ENCODE measurements at regions not wholly inside any gene's neighbourhood (a gene's known extent, or its start where the extent isn't known, plus 50 kb on each side); places are given as distances from the start of the nearest gene placed in this dataset.
"Not testable (repeated sequence)": the region's sequence is repeated elsewhere in the genome, so short reads cannot be mapped to it uniquely, and the experiment has no call there.

DNA sequence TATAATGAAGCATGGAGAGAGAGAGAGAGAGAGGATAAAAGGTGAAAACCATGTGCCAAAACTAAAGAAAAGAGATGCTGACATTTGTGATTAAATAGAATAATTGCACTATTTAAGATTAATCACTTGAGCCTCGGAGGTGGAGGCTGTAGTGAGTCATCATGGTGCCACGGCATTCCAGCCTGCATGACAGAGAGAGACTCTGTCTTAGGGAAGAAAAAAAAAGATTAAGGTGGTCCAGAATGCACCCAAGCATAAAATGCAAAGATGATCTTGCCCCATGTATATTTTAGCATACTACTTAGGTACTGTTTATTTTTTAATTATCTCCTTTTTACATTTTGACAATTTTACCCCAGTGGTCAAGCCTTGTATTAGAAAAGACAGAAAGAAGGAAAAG is 742.5 kb downstream of the SPATA31A1 start:
- POLR2A ChIA-PET; H3K27me3 Mint-ChIP-seq; DNase-seq; H3K4me1 Mint-ChIP-seq; H3K27ac Mint-ChIP-seq; H3K27me3 ChIP-seq (replicated peaks in 1 of 2; ENCODE audit: control insufficient read depth in 2 of 2, extremely low read depth in 1 of 2, insufficient read depth in 2 of 2, low read length in 1 of 2); H3K36me3 ChIP-seq (ENCODE audit: control insufficient read depth in 2 of 2, extremely low read depth in 1 of 2, insufficient read depth in 1 of 2, low read length in 1 of 2); H3K4me3 ChIP-seq (ENCODE audit: control insufficient read depth in 1 of 2, extremely low read depth in 1 of 2, low read length in 1 of 2); H3K9me3 Mint-ChIP-seq; ATAC-seq (replicated peaks in 1 of 4); H3K36me3 Mint-ChIP-seq; CTCF ChIA-PET; H3K9me3 ChIP-seq; H3K27ac ChIP-seq (ENCODE audit: low read length); H3K4me3 Mint-ChIP-seq; H3K4me1 ChIP-seq (ENCODE audit: control insufficient read depth in 1 of 2, extremely low read depth in 1 of 2, insufficient read depth in 2 of 2, low read length in 2 of 2): not testable (repeated sequence)
- no CpG with 5 or more reads among the region's 2 CpGs for WGBS (ENCODE audit: insufficient coverage)

DNA sequence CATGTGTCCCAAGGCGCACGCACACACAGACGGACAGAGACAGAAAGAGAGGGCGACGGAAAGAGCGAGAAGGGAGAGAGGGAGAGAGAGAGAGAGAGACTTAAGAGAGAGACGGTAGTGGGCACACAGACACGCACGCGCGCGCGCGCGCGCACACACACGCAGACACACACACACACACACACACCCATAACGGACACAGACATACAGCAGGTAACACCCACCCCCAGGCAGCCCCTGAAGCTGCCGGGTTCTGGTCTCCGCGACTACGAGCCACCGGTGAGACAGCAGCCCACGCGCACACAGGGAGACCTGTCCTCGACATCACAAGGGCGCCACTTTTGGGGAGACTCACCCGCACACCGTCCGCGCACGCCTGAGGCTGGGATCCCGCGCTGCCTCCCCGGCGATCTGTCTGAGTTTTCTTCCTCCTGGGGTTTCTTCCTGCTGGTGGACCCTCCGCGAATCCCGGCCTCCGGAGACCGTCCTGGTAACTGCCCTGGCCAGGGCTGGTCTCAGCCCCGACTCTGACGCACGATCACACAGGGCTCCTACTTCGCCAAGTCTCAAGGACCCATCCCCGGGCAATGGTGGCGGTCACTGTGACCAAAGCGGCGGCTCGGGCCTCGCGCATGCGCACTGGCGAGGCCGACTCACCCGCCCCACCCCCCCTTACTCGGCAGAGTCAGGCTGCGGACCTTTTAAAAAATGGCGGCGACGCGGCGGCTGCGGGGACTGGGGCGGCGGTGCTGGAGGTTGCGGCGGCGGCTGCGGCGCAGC is 750.7 kb downstream of the SPATA31A1 start:
- not testable (repeated sequence) for H3K27ac ChIP-seq (ENCODE audit: low read length)
- H3K4me3 ChIP-seq (ENCODE audit: control insufficient read depth in 1 of 2, extremely low read depth in 1 of 2, low read length in 1 of 2) = peak overlapping the region in 1 of 2 donors; percentile 15

GRCh38 chr9:40106783-40107248 is 751.3 kb downstream of the SPATA31A1 start:
- peak in 3 of 35 experiments; percentile 2 to 17 (median 6) for DNase-seq
- H3K4me3 ChIP-seq (ENCODE audit: control insufficient read depth in 1 of 2, extremely low read depth in 1 of 2, low read length in 1 of 2) = not testable (repeated sequence)

More for the DNA sequence above, 750.7 kb downstream of the SPATA31A1 start:
- WGBS (ENCODE audit: insufficient coverage) = no CpG with 5 or more reads among the region's 71 CpGs
- ATAC-seq (replicated peaks in 1 of 4) (peak; percentile 46 to 80 (median 64)), DNase-seq (peak in 28 of 35 experiments; percentile 0 to 65 (median 28))
- H3K27me3 ChIP-seq (replicated peaks in 1 of 2; ENCODE audit: control insufficient read depth in 2 of 2, extremely low read depth in 1 of 2, insufficient read depth in 2 of 2, low read length in 1 of 2); H3K4me1 ChIP-seq (ENCODE audit: control insufficient read depth in 1 of 2, extremely low read depth in 1 of 2, insufficient read depth in 2 of 2, low read length in 2 of 2); CTCF ChIA-PET; H3K36me3 Mint-ChIP-seq; H3K4me1 Mint-ChIP-seq; H3K9me3 ChIP-seq; POLR2A ChIA-PET; H3K36me3 ChIP-seq (ENCODE audit: control insufficient read depth in 2 of 2, extremely low read depth in 1 of 2, insufficient read depth in 1 of 2, low read length in 1 of 2); H3K27me3 Mint-ChIP-seq; H3K9me3 Mint-ChIP-seq: not testable (repeated sequence)
- peak overlapping the region; percentile 72 to 90 for H3K27ac Mint-ChIP-seq
- H3K4me3 Mint-ChIP-seq = peak overlapping the region; percentile 70 to 89 (median 83)

DNA sequence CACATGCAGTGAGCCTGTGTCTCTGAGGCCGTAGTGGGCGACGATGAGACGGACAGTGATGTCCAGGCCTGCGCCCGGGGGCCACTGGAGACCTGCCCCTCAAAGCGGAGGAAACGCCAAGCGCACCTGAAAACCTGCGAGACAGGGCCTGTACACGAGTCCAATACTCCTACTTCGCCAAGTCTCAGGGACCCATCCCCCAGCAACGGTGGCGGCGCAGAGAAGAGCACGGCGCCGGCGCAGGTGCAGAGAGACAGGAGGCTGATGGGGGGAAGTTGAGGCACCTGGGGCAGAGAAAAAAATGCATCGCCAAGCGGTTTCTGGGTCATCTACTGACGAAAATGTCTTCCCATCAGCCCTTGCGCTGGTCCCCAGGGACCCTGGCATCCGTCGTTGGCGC is 751.8 kb downstream of the SPATA31A1 start:
- DNase-seq; H3K27ac Mint-ChIP-seq; CTCF ChIA-PET; H3K4me1 ChIP-seq (ENCODE audit: control insufficient read depth in 1 of 2, extremely low read depth in 1 of 2, insufficient read depth in 2 of 2, low read length in 2 of 2); POLR2A ChIA-PET; H3K27me3 ChIP-seq (replicated peaks in 1 of 2; ENCODE audit: control insufficient read depth in 2 of 2, extremely low read depth in 1 of 2, insufficient read depth in 2 of 2, low read length in 1 of 2); H3K9me3 ChIP-seq; H3K4me3 ChIP-seq (ENCODE audit: control insufficient read depth in 1 of 2, extremely low read depth in 1 of 2, low read length in 1 of 2); ATAC-seq (replicated peaks in 1 of 4); H3K27ac ChIP-seq (ENCODE audit: low read length); H3K4me1 Mint-ChIP-seq; H3K36me3 Mint-ChIP-seq; H3K36me3 ChIP-seq (ENCODE audit: control insufficient read depth in 2 of 2, extremely low read depth in 1 of 2, insufficient read depth in 1 of 2, low read length in 1 of 2); H3K27me3 Mint-ChIP-seq; H3K9me3 Mint-ChIP-seq: not testable (repeated sequence)
- no CpG with 5 or more reads among the region's 26 CpGs for WGBS (ENCODE audit: insufficient coverage)
- peak overlapping the region in 2 of 3 donors; percentile 63 to 69 for H3K4me3 Mint-ChIP-seq

More at GRCh38 chr9:40106783-40107248, 751.3 kb downstream of the SPATA31A1 start:
- POLR2A ChIA-PET; H3K4me1 Mint-ChIP-seq; H3K9me3 ChIP-seq; H3K36me3 ChIP-seq (ENCODE audit: control insufficient read depth in 2 of 2, extremely low read depth in 1 of 2, insufficient read depth in 1 of 2, low read length in 1 of 2); H3K36me3 Mint-ChIP-seq; H3K9me3 Mint-ChIP-seq; H3K27me3 ChIP-seq (replicated peaks in 1 of 2; ENCODE audit: control insufficient read depth in 2 of 2, extremely low read depth in 1 of 2, insufficient read depth in 2 of 2, low read length in 1 of 2); H3K4me1 ChIP-seq (ENCODE audit: control insufficient read depth in 1 of 2, extremely low read depth in 1 of 2, insufficient read depth in 2 of 2, low read length in 2 of 2); H3K27me3 Mint-ChIP-seq; ATAC-seq (replicated peaks in 1 of 4); H3K27ac ChIP-seq (ENCODE audit: low read length); H3K27ac Mint-ChIP-seq; CTCF ChIA-PET: not testable (repeated sequence)
- WGBS (ENCODE audit: insufficient coverage) = no CpG with 5 or more reads among the region's 33 CpGs
- peak overlapping the region in 2 of 3 donors; percentile 69 to 89 for H3K4me3 Mint-ChIP-seq

- not testable (repeated sequence) for H3K9me3 Mint-ChIP-seq, H3K27me3 Mint-ChIP-seq
- peak in 2 of 4 experiments; percentile 44 to 57 for ATAC-seq (replicated peaks in 1 of 4)
These were observed 753.0 kb downstream of the SPATA31A1 start for GRCh38 chr9:40108465-40108864.

GRCh38 chr9:40110751-40111150 is 755.3 kb downstream of the SPATA31A1 start:
- H3K4me1 Mint-ChIP-seq; H3K27me3 Mint-ChIP-seq; H3K9me3 ChIP-seq; H3K4me1 ChIP-seq (ENCODE audit: control insufficient read depth in 1 of 2, extremely low read depth in 1 of 2, insufficient read depth in 2 of 2, low read length in 2 of 2); H3K27ac Mint-ChIP-seq; H3K27me3 ChIP-seq (replicated peaks in 1 of 2; ENCODE audit: control insufficient read depth in 2 of 2, extremely low read depth in 1 of 2, insufficient read depth in 2 of 2, low read length in 1 of 2); H3K9me3 Mint-ChIP-seq; DNase-seq; CTCF ChIA-PET; ATAC-seq (replicated peaks in 1 of 4); H3K36me3 Mint-ChIP-seq; H3K27ac ChIP-seq (ENCODE audit: low read length); H3K36me3 ChIP-seq (ENCODE audit: control insufficient read depth in 2 of 2, extremely low read depth in 1 of 2, insufficient read depth in 1 of 2, low read length in 1 of 2); H3K4me3 ChIP-seq (ENCODE audit: control insufficient read depth in 1 of 2, extremely low read depth in 1 of 2, low read length in 1 of 2); POLR2A ChIA-PET: not testable (repeated sequence)
- peak overlapping the region in 2 of 3 donors; percentile 37 to 47 for H3K4me3 Mint-ChIP-seq
- WGBS (ENCODE audit: insufficient coverage) = no CpG with 5 or more reads among the region's 18 CpGs

More at GRCh38 chr9:40108465-40108864, 753.0 kb downstream of the SPATA31A1 start:
- CTCF ChIA-PET; DNase-seq; H3K36me3 ChIP-seq (ENCODE audit: control insufficient read depth in 2 of 2, extremely low read depth in 1 of 2, insufficient read depth in 1 of 2, low read length in 1 of 2); H3K4me1 Mint-ChIP-seq; H3K27ac ChIP-seq (ENCODE audit: low read length); H3K27ac Mint-ChIP-seq; H3K27me3 ChIP-seq (replicated peaks in 1 of 2; ENCODE audit: control insufficient read depth in 2 of 2, extremely low read depth in 1 of 2, insufficient read depth in 2 of 2, low read length in 1 of 2); POLR2A ChIA-PET; H3K4me3 ChIP-seq (ENCODE audit: control insufficient read depth in 1 of 2, extremely low read depth in 1 of 2, low read length in 1 of 2); H3K36me3 Mint-ChIP-seq; H3K4me3 Mint-ChIP-seq; H3K9me3 ChIP-seq; H3K4me1 ChIP-seq (ENCODE audit: control insufficient read depth in 1 of 2, extremely low read depth in 1 of 2, insufficient read depth in 2 of 2, low read length in 2 of 2): not testable (repeated sequence)
- WGBS (ENCODE audit: insufficient coverage) = no CpG with 5 or more reads among the region's 30 CpGs

GRCh38 chr9:40111571-40111970 is 756.1 kb downstream of the SPATA31A1 start:
- H3K9me3 Mint-ChIP-seq; H3K27me3 Mint-ChIP-seq; DNase-seq; H3K4me1 ChIP-seq (ENCODE audit: control insufficient read depth in 1 of 2, extremely low read depth in 1 of 2, insufficient read depth in 2 of 2, low read length in 2 of 2); H3K4me3 ChIP-seq (ENCODE audit: control insufficient read depth in 1 of 2, extremely low read depth in 1 of 2, low read length in 1 of 2); ATAC-seq (replicated peaks in 1 of 4); H3K4me1 Mint-ChIP-seq; H3K9me3 ChIP-seq; CTCF ChIA-PET; H3K27ac Mint-ChIP-seq; H3K36me3 ChIP-seq (ENCODE audit: control insufficient read depth in 2 of 2, extremely low read depth in 1 of 2, insufficient read depth in 1 of 2, low read length in 1 of 2); POLR2A ChIA-PET; H3K27me3 ChIP-seq (replicated peaks in 1 of 2; ENCODE audit: control insufficient read depth in 2 of 2, extremely low read depth in 1 of 2, insufficient read depth in 2 of 2, low read length in 1 of 2); H3K4me3 Mint-ChIP-seq; H3K36me3 Mint-ChIP-seq; H3K27ac ChIP-seq (ENCODE audit: low read length): not testable (repeated sequence)
- no CpG with 5 or more reads among the region's 27 CpGs for WGBS (ENCODE audit: insufficient coverage)

Measured in T-cell (primary cell).